Skin of body (tissue), 1 donor: ENCODE measurements at regions not wholly inside any gene's neighbourhood (a gene's known extent, or its start where the extent isn't known, plus 50 kb on each side); places are given as distances from the start of the nearest gene placed in this dataset.
"Not testable (repeated sequence)": the region's sequence is repeated elsewhere in the genome, so short reads cannot be mapped to it uniquely, and the experiment has no call there.

ENCODE experiments used
- DNase-seq: peaks from one replicate; lab custom pipeline; 2025; lab: John Stamatoyannopoulos, UW

GRCh38 chr18:6521803-6522418 is 107.2 kb upstream of the L3MBTL4 start:
- DNase-seq: no peak

GRCh38 chr18:6525604-6526003 is 110.9 kb upstream of the L3MBTL4 start:
- no peak for DNase-seq

GRCh38 chr18:6537475-6537874 is 122.8 kb upstream of the L3MBTL4 start:
- no peak for DNase-seq

- DNase-seq: not testable (repeated sequence)
Observed at GRCh38 chr18:6541131-6541679, 126.5 kb upstream of the L3MBTL4 start.

- DNase-seq: no peak
Observed at GRCh38 chr18:6542296-6542695, 127.6 kb upstream of the L3MBTL4 start.

- peak; percentile 32 for DNase-seq
Observed at GRCh38 chr18:6543330-6543908, 128.7 kb upstream of the L3MBTL4 start.

- no peak for DNase-seq
Observed at GRCh38 chr18:6546229-6546628, 131.5 kb upstream of the L3MBTL4 start.

GRCh38 chr18:6547476-6547875 is 132.8 kb upstream of the L3MBTL4 start:
- DNase-seq: no peak

GRCh38 chr18:6553234-6553900 is 138.7 kb upstream of the L3MBTL4 start:
- DNase-seq: peak; percentile 50

GRCh38 chr18:6557057-6557769 is 142.5 kb upstream of the L3MBTL4 start:
- DNase-seq: no peak

GRCh38 chr18:6557770-6558248 is 143.1 kb upstream of the L3MBTL4 start:
- no peak for DNase-seq

- DNase-seq: no peak
Observed at GRCh38 chr18:6558446-6559156, 143.9 kb upstream of the L3MBTL4 start.

- no peak for DNase-seq
Observed at GRCh38 chr18:6559296-6559695, 144.6 kb upstream of the L3MBTL4 start.

- no peak for DNase-seq
Observed at GRCh38 chr18:6561016-6561415, 146.3 kb upstream of the L3MBTL4 start.

- peak; percentile 90 for DNase-seq
Observed at GRCh38 chr18:6561420-6561861, 146.7 kb upstream of the L3MBTL4 start.

GRCh38 chr18:6561862-6562291 is 147.2 kb upstream of the L3MBTL4 start:
- peak; percentile 15 for DNase-seq

GRCh38 chr18:6563896-6564295 is 149.2 kb upstream of the L3MBTL4 start:
- DNase-seq: no peak

GRCh38 chr18:6564950-6565814 is 150.5 kb upstream of the L3MBTL4 start:
- no peak for DNase-seq

- DNase-seq: no peak
Observed at GRCh38 chr18:6565815-6566081, 151.0 kb upstream of the L3MBTL4 start.

- no peak for DNase-seq
Observed at GRCh38 chr18:6566338-6566911, 151.7 kb upstream of the L3MBTL4 start.
